Mucosa of gallbladder (tissue), 1 donor: ENCODE measurements at regions not wholly inside any gene's neighbourhood (a gene's known extent, or its start where the extent isn't known, plus 50 kb on each side); places are given as distances from the start of the nearest gene placed in this dataset.
A peak's percentile ranks its signal among the peaks of the same experiment; 100 is the strongest.
"Not testable (repeated sequence)": the region's sequence is repeated elsewhere in the genome, so short reads cannot be mapped to it uniquely, and the experiment has no call there.

Experiments
- DNase-seq: peaks from one replicate; pipeline ENCODE4 v3.0.0-alpha.2; 2020; ENCODE audit warnings: low spot score
- donor health status: DM: no; HTN: no; CAD: no.

DNA sequence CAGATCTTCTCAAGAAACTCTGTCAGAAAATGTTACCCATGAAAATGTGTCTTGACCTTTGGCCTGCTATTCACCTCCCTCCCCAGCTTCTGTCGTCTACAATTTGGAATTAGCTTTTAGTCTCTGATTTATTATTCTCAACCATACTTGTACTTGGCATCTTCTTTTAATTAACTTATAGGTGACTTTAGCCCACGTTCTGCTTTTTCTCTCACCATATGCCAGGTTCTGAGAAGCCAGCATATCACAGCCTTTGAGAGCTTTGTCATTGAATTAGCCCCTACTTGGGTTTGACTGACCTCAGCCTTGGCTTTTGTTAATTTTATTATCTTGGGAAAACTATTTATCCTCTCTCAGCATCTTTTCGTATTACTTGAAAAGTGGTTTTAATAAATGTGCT, 355.9 kb downstream of the OXSM start:
- no peak for DNase-seq

DNA sequence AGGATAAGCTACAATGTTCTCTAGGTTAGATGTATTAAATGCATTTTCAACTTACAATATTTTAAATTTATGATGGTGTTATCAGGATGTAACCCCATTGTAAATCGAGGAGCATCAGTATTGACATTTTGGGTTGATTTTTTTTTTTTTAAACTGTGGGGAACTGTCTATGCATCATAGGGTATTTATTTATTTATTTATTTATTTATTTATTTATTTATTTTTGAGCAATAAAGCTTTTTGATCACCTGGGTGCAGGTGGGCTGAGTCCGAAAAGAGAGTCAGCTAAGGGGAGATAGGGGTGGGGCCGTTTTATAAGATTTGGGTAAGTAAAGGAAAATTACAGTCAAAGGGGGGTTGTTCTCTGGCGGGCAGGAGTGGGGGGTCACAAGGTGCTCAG, 367.5 kb downstream of the OXSM start:
- not testable (repeated sequence) for DNase-seq

DNA sequence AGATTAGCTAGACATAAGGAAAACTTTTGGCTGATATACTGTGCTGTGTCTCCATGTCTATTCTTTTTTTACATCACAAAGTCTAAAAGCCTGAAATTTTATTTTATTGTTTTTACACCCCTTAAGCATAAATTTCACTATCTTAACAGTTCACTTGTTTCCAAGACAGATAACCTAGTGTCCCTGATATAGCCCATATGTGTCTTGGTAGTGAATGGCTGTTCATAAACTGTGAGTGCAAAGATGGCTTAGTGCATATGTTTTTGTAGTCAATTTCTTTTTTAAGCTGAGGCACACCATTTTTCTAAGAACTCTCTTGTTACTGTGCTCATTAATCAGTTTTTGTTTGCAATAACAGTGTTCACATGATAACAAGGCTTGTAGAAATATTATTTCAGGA, 381.1 kb downstream of the OXSM start:
- no peak for DNase-seq

DNA sequence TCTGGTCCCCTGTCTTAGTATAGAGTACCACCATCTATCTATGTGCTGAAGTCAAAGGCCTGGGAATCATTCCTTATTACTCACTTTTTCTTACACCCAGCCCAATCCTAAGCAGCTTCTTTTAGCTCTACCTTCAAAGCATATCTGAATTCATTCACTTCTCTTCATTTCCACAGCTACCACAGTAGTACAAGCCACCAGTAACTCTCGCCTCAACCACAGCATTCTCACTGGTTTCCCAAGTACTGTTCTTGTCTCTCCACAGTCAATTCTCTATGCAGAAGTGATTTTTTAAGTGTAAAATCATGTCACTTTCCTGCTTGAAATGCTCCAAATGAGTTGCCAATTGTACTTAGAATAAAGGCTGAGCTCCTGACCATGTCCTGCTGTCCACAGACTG, 401.7 kb downstream of the OXSM start:
- DNase-seq: no peak

DNA sequence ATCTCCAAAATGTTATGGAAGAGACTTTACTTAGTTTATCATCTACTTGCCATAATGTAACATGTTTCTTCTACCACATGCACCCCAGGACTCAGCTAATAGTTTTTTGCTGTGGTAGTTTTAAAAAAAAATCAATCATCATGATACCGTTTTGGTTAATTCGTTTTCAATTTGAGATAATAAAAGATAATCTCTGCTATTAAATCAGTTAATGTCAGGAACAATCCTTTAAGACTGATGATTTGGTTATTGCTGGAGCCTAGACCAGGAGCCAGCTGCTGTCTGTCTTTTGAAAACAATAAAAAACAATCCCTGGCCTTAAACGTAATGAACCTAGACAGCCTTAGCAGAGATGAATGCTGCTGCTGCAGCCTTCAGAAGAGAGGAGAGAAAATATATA, 403.7 kb downstream of the OXSM start:
- DNase-seq: no peak

DNA sequence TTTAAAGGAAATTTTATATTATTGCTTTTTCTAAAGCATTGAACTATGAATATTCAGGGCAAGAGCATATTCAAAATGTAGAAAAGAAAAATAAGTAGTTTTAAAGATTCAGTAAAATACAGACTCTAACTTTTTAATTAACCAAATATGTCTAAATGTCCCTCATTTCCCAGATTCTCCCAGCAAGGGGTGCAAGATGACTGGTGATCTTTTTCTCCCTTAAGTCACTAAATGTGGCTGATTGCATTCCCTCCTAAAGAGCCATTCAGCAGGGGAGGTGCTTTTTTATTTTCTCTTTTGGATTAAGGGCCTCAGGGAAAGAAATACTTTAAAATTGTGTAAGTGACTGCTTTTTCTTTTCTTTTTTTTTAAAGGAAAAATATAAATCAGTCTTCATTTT, 406.9 kb downstream of the OXSM start:
- DNase-seq: no peak

DNA sequence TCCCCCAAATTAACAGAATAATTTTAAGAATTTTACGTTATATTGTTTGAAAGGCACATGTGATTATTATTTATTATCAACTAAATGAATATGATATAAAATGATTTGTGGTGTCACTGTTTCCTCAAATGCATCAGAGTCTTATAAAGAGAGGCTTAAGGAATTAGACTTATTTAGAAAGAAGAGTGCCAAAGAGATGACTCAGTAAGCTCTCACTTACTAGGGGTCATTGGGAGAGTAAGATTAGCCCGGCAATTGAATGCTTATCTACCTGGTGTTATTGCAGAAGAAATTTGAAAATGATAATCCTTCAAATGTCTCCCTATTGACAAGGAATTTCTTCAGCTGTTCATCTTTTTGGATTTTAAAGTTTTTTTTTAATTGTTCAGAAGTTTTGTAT, 408.7 kb downstream of the OXSM start:
- DNase-seq: no peak

DNA sequence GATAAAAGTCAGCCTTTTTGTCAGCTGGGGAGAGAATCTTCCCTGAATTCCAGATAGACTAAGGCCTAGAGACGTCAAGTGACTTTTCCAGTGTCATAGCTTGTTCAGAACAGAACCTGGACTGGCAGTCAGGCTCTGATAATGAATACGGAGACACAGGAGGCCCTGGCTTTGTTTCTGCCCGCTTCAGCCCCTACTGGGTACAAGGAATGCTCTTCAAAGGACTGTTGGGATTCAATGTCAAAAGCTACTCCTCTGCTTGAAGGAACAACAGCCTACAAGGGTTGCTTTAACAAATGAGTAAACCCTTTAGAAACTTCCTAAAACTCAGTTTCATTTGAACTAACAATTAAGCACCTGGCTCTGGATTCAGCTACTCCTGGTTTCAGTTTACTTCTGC, 412.3 kb downstream of the OXSM start:
- DNase-seq: no peak

DNA sequence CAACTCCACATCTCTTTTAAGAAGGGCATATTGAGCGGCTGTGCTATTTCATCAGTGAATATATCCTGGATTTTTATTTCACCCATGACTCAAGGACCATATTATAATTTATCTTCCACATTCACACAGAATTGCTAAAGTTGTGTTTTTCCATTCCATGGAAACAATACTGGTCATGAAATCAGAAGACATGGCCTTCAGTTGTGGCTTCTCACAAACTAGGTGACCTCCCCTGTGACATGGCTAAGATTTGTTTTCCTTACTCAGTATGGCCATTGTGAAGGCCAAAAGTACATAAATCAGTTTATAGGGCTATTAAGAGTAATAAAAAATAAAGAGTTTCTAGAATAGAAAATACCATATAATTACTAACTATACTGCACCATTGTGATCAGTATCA, 415.6 kb downstream of the OXSM start:
- DNase-seq: no peak

DNA sequence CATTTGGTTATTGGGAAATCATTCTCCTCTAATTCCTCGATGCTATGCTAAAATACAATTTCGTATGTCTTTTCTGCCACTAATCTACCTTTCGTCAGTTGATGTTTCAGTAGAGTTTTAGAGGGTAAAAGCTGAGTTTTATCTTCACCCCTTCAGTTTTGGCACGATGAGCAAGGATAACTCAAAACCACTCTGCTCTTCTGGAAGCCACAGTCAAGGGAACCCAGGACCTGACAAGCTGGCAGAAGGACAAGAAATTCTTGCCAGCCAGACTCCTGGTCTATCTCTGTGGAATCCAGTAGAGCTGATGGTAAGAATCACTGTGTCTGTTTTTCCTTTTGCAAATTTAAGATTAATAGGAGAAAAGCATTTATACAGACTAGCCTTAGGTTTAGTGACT, 414.4 kb upstream of the LRRC3B start:
- DNase-seq: no peak

DNA sequence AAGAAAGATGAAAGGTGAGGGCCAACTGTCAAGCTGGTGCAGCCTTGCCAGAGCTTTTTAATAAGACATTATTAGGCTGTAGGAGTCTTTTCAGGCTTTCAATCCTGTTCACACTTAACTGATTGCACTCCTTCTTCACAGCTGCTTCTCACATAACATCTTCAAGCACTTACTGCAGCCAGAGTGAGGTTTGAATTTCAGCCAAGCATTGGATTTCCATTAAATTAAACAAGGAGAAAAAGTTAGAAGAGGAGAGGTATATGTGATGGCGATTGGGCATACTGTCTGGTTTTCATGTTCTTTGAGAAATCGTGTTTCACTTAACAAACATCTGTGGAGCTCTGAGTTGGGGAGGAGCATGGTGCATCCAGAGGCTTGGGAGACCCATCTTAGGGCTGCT, 392.8 kb upstream of the LRRC3B start:
- DNase-seq: no peak

DNA sequence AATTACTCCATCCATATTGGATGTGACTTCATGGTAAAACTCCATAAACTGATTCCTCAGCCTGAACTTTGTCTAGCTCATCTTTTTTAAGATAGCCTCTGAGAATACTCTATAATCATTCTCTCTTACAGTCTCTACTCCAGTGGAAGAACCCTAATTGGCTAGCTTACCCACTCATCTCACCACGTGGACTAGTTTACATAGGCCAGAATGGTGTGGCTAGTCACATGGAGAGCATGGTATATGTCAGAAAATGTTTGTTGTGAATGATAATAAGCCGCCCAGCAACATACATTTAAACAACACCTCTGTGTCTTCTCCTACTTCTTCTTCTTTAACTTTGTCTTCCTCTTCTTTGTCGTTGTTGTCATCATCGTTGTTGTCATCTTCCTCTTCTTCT, 389.2 kb upstream of the LRRC3B start:
- no peak for DNase-seq

DNA sequence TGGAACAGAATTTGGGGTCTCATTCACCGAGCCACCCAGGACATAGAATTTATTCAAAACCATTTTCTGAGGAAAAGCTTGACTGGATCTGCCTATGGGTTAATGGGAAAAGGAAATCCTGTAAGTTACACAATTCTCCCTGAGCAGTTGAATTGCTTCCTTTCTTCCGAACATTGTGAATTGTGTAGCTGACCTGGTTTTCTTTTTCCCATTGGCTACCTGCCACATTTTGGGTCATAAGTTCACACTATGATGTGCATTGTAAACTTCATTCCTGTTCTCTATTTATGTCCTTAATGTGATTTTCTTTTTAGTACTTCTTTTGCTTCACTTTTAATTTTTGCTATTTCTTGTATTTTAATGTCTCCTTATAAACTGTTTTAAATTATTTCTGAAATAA, 386.0 kb upstream of the LRRC3B start:
- peak; percentile 17 for DNase-seq

DNA sequence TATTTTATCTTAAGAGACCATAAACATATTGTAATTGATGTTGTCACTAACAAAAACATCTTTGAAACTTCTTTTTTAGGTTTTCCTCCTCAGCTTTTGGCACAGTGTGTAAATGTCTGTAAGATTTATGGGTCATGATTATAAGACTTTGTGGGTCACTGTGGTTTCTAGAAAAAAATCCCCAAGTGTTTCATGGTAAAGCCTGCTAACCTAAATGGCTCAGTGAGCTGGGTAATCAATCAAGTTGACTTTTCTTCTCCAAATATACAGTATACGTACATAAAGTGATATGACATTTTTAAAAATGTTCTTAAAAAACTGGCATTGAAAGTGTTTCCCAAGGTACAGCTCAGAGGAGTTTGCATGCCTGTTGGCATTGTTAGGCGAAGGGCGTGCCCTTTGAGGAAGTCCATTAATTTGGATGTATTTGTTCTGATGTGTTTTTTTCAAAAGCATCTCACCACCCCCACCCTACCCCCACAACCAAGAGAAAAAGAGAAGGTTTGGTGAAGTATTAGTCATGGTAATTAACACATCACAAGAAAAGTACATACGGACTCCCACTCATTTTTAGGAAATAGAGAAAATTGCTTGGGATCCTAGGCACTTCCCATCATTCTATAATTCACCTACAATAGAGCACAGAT, 385.4 kb upstream of the LRRC3B start:
- DNase-seq: no peak

DNA sequence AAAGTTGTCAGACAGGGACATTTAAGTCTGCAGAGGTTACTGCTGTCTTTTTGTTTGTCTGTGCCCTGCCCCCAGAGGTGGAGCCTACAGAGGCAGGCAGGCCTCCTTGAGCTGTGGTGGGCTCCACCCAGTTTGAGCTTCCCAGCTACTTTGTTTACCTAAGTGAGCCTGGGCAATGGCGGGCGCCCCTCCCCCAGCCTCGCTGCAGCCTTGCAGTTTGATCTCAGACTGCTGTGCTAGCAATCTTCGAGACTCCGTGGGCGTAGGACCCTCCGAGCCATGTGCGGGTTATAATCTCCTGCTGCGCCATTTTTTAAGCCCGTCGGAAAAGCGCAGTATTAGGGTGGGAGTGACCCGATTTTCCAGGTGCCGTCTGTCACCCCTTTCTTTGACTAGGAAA, 378.0 kb upstream of the LRRC3B start:
- not testable (repeated sequence) for DNase-seq

DNA sequence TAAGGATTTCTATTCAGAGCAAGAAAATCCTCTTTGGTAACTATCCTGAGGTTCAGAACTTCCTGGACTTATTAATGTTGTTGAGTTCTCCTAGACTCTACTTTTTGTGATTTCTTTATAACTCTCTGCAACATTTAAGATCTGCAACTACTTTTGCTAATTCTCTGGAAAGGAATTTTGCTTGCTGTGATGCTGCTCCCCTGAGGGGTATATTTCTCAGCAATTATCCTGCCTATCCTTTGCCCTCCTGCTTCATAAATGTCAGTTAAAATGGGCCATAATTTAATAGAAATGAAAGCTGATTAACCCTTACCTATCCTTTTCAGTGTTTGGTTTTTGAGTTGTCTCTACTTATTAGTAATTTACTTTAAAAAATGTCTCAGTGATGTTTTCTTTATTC, 377.3 kb upstream of the LRRC3B start:
- DNase-seq: no peak

DNA sequence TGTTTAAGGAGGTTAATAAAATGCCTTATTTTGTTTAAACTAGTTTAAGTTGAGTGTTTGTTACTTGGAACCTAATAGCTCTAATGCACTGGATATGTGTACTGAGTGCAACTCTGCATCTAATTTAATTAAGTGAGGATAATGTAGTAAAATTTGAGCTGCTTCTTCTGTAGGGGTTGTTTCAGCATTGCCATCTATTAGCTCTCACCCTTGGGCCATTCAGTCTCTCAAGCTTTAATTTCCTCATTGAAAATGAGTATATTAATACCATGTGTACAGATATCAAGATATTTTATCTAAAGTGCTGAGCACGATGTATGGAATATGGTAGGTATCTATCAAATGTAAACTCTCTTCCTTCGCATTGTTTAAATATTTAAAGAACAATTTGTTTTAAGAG, 375.7 kb upstream of the LRRC3B start:
- no peak for DNase-seq

DNA sequence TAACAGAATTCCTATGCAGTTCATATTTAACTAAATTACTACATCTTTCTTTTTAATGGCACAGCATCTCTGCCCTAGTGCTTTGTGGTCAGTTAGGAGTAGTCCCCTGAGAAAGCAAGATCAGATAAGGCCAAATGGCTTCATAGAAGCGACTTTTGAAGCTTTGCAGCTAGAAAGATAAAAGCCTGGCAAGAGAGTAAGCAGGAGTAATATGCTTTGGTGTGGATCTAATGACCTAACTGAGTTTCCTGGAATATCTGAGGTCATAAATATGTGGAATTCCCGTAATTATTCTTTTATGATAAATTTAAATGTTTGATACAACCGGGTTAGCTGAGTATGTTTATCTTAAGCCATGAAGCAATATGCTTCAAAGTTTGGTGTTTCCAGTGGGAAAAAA, 374.9 kb upstream of the LRRC3B start:
- DNase-seq: no peak

DNA sequence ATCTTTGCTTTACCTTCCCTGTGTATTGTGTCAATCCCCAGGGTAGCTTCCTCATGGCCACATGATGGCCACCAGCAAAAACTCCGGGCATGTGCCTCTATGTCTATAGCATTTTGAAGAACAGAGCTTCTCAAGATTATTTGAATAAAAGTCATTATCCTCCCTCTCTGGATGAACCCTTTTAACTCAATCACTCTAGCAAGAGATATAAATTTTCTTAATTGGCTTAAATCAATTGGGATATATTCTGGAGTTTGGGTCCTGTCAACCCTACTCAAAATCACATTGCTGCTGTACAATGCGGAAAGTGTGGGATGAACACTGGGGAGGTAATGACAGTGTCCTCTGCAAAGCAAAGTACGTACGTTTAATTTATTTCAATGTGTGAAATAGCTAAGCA, 370.6 kb upstream of the LRRC3B start:
- no peak for DNase-seq

DNA sequence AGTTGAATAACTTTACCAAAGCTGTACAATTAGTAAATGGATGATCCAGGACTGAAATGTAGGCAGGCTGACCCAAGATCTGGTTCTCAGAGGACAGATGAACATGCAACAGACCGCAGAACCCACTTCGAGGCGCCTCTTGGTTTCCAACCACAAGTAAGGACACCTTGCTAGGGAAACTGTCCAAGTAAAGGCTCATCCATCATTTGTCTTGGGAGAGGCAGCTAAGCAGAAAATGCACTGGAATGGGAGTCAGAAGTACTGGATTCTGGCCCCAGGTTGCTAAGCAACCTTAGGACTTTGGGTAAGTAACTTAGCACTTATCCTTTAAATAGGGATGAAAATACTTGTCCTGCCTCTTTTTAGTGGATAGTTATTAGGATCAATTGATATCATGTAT, 366.3 kb upstream of the LRRC3B start:
- DNase-seq: no peak

DNA sequence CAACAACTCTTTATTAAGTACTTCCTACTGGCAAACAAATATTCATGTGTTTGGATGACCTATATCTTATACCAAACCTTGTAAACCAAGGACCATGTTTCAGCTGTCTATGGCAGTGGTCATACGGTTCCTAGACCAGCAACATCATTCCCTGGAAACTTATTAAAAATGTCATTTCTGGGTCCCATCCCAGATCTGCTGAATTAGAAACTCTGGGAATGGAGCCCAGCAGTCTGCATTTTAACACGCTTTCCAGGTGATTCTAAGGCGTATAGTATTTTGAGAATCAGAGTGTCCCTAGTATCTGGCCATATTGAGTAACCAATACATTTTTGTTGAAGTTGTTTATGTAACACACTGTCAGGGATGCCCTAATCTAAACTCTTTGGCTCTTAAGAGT, 363.4 kb upstream of the LRRC3B start:
- no peak for DNase-seq

DNA sequence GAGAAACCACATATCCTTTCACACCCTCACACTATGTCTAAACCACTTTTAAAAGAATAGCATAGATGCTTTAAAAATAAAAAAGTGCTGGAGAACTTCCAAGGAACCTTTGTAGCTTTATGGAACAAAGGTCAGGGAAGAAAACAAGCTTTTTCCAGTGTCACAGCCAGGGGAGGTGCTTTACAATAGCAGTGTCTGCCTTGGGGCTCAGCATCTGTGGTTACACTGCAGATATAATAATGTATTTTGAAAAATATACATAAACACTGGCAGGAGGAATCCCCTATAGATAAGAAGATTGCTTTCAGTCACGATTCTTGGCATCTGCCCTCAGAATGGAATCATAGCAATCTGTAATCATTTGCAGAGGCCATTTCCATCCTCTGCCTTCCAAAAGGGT, 362.4 kb upstream of the LRRC3B start:
- no peak for DNase-seq

DNA sequence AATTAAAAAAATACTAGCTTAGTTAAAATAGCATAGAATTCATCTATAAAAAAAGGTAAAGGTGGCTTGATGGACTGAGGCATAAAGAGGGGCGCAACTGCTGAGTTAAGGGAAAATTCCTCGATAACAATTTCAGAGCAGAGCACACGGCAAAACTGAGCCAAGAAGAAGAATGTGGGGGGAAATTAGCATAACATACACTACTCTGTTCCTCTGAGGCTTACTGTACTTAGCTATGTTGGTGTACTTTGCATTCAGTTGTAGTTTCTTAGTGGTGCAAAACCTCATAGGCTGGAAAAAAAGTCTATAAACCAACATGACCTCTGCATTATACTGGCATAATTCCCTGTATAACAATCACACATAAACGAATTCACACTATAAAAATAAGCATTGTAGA, 357.9 kb upstream of the LRRC3B start:
- no peak for DNase-seq

DNA sequence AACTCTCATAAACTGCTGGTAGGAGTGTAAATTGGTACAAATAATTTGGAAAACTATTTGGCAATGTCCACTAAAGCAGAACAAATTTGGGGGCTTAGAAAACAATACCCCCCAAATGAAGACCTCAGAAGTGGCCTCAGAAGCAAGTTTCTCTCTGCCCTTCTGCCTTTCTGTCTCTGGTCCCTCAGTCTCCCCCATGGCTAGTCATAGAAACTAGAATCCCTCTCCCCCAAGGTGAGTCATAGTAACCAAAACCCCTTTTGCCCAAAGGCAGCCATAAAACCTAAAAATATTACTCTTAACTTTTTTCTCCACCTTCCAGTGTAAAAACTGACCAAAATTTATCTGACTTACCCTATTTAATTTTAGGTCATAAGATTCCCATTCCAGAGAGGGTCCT, 350.7 kb upstream of the LRRC3B start:
- no peak for DNase-seq

DNA sequence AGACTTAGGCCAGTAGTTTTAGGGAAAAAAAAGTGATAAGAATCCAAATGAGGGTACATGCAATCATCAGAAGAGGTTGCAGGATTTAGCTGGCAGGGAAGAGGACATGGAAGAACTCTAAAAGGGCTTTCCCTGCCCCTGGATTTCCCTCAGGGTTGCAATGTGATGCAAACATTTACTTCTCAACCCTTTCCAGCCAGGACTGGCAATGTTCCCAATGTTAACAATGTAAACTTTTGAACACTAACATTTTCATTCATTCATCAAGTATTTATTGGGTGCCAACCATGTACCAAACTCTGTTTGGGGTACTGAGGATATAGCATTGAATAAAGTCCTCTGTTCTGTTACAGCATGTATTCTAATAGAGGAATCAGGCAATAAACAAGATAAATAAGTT, 349.4 kb upstream of the LRRC3B start:
- no peak for DNase-seq
